LoVo (cell line): ENCODE measurements at regions not wholly inside any gene's neighbourhood (a gene's known extent, or its start where the extent isn't known, plus 50 kb on each side); places are given as distances from the start of the nearest gene placed in this dataset.

ENCODE experiments used
- DNase-seq: peaks from one replicate; pipeline ENCODE4 v3.0.0-alpha.2; 2016; ENCODE audit warnings: low spot score

- no peak for DNase-seq
Observed at GRCh38 chr13:33953203-33953602, 135.3 kb downstream of the RFC3 start.

DNA sequence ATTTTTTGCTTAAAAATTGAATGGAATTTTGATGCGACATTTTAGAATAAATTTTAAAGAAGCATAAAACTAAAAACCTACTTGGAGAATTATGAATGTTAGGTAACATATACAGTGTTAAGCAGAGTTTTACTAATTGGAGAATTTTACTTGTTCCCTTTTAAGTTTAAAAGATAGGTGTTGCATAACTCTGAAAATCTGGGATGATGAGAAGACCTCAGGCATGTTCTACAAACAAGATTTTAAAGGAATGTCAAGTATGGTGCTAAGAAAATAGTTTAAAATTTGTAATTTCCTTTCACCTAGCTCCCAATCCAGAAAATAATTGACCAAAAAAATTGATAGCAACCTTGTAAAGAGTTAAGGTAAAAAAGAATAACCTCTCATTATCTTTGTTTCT is 135.8 kb downstream of the RFC3 start:
- no peak for DNase-seq

DNA sequence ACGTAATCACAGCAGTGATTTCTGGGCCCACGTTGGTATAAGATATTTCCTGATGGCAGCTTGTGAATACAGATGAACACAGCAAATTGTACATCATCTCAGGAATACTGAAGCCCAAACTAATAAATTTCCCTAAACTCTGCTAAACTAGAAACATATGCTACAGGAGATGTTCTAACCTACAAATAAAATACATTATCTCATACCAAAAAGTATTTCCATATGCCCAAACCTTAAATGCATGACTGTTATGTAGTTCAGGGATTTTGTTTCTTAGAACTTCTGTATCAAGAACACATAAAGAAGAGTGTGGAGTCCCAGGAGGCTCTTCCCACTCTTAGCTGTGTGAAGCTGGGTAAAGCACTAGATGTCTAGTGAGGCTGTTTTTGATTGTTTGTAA is 138.4 kb downstream of the RFC3 start:
- DNase-seq: no peak

- no peak for DNase-seq
Observed at GRCh38 chr13:33957497-33957905, 139.6 kb downstream of the RFC3 start.

DNA sequence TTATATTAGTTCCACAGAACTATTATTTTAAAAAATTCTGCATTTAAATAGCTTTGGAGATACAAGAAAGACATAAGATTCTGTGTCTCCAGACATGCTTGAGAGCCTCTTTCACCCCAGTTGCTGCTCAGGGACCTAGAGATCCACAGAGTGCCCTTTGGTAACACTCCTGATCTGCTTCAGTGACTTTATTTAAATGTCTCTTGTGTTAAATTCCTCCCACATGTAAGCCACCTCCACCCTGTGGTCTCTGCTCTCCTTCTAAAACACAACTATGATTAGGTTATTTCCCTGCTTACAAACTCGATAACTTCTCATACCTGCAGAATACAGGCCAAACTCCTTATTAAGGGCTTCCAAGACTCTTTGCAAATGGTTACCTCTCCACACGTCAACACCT is 141.0 kb downstream of the RFC3 start:
- DNase-seq: no peak

DNA sequence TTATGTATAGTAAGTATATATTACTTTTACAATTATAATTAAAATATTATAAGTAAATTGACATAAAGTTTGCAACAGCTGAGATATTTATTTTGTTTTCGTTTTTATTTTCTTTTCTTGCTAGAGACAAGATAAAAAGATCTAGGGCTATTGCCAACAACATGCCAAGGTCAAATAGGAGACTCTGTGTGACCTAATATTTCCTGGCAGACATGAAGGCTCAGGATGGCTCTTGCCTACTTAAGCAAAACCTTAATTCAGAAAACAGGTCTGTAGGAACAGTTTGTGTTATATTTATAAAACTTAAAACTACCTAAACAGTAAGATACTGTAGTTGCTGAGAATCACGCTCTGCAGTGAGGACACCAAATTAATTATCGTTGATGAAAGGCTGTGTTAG is 145.2 kb downstream of the RFC3 start:
- DNase-seq: no peak

GRCh38 chr13:33963895-33964294 is 145.9 kb downstream of the RFC3 start:
- DNase-seq: no peak

GRCh38 chr13:33968520-33969507 is 150.9 kb downstream of the RFC3 start:
- no peak for DNase-seq

DNA sequence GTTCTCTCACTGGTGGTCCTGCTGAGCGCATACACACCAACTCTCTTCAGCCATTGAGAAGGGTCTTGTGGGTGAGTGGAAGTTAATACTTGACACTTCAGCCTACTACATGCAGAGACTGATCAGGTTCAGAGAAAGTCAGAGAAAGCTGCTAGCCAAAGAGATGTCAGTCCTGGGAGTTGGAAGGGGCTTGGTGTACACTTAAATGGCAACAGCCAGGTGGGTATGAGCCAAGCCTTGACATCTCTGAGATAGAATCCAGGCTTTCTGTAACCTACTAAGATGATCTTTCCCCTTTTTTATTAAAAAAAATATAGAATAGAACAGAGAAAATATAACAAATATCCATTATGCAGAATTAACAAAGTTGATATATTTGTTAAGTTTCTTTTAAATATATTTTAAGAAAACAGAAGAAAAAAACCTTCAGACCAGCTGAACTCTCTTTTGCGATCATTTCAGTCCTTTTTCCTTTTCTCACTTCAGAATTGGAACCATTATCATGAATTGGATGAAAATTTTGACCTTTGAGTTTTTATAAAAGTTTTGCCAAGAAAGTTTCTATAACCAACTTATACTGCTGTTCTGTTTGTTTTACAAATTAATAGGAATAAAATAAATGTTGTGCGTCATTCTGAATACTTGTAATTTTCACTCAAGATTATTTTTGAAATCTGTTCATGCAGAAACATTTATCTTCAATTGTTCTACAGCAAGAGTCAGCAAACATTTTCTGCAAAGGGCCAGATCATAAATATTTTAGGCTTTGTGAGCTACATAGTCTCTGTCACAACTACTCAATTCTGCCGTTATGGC is 153.0 kb downstream of the RFC3 start:
- DNase-seq: no peak

GRCh38 chr13:33971562-33971819 is 153.5 kb downstream of the RFC3 start:
- DNase-seq: no peak

DNA sequence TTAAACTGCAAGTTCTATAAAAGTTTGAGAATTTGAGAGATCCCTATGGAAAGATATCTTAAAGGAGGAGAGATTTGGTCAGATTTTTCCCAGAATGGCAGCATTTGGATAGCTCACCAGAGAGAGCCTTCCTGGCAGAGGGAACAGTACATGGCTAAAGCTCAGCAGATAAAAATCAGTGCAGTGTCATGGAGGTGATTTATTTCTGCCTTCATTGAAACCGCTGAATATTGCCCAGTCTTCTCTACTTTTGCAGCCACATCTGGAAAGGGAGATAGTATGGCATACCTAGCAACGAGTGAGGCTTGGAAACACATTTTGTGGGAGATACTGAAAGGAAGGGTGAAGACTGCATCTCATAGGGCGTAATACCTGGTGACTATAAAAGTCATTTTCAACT is 155.2 kb downstream of the RFC3 start:
- DNase-seq: no peak

- no peak for DNase-seq
Observed at GRCh38 chr13:33976965-33977364, 159.0 kb downstream of the RFC3 start.

DNA sequence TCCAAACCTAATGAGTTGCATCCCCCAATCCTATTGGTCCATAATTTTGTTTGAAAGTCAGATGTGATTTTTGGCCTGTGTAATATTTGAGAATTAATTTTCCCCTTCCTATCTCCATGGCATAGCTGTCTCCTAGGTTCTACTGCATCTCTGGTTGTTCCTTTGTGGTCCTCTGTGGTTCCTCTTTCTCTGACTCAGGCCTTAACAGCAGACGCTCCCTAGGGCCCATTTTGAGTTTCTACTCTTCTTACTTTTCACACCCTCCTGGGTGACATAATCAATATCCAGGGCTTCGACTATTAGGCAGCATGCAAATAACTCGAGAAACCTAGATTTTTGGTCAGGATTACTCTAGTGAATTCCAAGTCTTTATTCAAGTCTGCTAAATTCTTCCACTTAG is 160.7 kb downstream of the RFC3 start:
- DNase-seq: no peak

DNA sequence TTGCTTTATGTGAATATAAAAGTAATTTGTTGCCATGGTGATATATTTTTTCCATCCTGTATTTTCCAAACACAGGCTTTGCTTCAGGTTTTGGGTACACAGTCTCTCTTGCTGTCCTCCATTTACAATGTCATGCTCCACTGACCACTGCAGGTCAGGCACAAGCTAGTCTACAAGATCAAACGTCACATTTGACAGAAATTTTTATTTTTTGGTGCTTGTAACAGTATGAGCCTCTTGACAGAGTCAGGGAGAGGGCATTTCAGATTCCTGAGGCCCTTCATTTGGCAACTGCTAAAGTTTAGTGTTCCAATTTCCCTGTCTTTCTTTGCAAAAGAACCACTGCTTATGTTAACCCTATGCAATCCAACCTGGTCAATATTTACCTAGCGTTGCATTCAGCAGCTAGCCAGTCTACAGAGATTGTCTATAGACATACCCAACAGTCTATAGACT is 175.0 kb downstream of the RFC3 start:
- no peak for DNase-seq

- no peak for DNase-seq
Observed at GRCh38 chr13:33994198-33994597, 176.2 kb downstream of the RFC3 start.

DNA sequence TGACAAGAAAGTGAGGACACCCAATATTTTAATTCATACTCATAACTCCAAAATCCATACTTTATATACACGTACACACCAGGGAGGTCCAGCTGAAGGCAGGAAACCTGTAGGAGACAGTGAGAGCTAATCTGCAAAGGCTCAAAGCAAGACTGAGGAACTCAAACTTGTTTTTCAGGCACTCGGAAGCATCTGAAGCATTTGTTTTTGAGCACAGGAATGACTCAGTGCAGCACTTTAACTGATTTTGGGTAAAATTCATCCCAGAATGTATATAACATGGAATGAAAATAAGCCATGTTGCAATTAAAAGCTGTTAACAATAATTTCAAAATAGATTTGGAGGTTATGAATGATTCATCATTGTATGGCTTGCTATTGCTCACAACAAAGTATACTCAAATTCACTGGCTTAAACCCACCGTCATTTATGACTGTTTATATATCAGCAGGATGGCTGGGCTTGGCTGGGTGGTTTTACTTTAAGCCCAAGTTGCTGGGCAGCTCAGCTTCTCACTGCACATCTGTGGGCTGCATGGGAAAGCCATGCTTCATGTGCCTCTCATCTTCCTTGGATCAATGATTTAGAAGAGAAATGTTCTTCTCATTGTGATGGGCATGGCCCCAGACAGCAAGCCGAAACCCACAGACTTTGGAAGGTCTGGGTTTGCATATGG is 177.0 kb downstream of the RFC3 start:
- DNase-seq: no peak

DNA sequence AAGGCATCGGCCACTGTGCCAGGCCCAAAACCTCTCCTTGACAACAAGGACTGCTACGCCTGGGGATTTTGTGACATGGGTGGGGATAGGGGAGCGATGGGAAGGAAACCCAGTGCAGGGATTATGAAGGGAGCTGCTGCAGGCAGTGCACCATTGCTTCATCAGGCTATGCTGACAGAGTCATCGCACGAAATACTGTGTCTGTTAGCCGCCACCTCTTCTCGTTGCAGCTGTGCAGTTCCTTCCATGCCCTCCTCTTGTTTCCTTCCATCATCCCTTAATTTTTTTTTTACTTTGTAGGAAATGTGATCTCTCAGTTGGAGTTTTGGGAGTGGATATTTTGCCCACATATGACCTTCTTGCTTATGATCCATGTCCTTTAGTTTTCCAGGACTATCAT is 178.7 kb downstream of the RFC3 start:
- no peak for DNase-seq

GRCh38 chr13:33997574-33997973 is 179.6 kb downstream of the RFC3 start:
- DNase-seq: no peak

GRCh38 chr13:33999811-34000605 is 182.1 kb downstream of the RFC3 start:
- peak; percentile 3 for DNase-seq

DNA sequence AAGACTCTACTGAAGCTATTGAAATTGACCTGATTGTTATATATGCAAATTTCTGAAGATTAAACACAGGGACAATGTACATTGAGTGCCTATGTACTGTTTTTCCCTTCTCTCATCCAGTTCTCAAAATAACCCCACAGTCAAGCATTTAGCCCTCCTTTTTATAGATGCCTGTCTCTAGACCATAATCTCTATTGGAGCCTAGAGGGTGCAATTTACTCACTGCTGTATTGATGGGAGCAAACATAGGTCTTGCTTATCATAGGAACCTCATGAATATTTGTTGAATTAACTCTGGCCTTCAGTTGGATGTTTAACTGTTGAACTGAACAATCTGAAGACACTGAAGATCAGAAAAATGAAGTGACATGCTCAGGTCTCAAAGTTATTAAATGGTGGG is 183.0 kb downstream of the RFC3 start:
- no peak for DNase-seq

- no peak for DNase-seq
Observed at GRCh38 chr13:34001389-34001788, 183.4 kb downstream of the RFC3 start.

DNA sequence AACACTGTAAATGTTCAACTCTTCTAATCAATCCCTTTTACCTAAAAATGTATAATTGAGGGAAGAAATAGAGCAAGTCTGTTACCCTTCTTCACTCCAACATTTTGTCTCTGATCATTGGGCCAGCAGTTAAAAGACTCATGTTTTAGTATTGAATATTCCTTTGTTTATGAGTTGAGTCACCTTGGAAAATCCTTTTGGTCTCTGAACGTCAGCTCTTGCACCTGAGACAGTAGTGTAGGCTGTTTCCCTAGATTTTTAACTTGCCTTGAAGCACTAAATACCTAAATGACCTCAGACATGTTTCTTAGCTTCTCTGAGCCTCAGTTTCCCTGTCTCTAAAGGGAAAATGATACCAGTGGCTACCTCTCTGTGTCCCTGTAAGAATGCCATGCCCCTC is 184.2 kb downstream of the RFC3 start:
- no peak for DNase-seq
